HEK293T (cell line): ENCODE measurements at regions not wholly inside any gene's neighbourhood (a gene's known extent, or its start where the extent isn't known, plus 50 kb on each side); places are given as distances from the start of the nearest gene placed in this dataset.

Experiments used
- CTCF ChIA-PET: fragments of 350-600 bp; formaldehyde crosslinking; extraction: SDS; loops from one replicate; lab custom pipeline; 2021; ENCODE audit warnings: antibody characterized with exemption, inconsistent platforms; lab: Yijun Ruan, JAX
- POLR2A ChIA-PET: fragments of 350-600 bp; formaldehyde crosslinking; extraction: SDS; loops from one replicate; lab custom pipeline; 2020; ENCODE audit warnings: antibody characterized with exemption, inconsistent platforms; lab: Yijun Ruan, JAX
- DNase-seq: peaks from one replicate; pipeline ENCODE4 v3.0.0; 2012; ENCODE audit warnings: mixed read lengths; ENCODE audit errors: extremely low spot score
- ARNT ChIP-seq: fragments of 450-650 bp; IDR thresholded peaks from 2 replicates; pipeline ENCODE4 v1.6.1; 2017; ENCODE audit warnings: mild to moderate bottlenecking
- BHLHE40 ChIP-seq: fragments of 450-650 bp; IDR thresholded peaks from 2 replicates; pipeline ENCODE4 v1.6.1; 2016; ENCODE audit warnings: mild to moderate bottlenecking, moderate library complexity, borderline replicate concordance
- CTBP1 ChIP-seq: fragments of 450-650 bp; IDR thresholded peaks from 2 replicates; pipeline ENCODE4 v1.6.1; 2016; ENCODE audit warnings: borderline replicate concordance
- ELF4 ChIP-seq: fragments of 450-650 bp; IDR thresholded peaks from 2 replicates; pipeline ENCODE4 v1.6.1; 2017; ENCODE audit warnings: antibody characterized with exemption
- FOXA1 ChIP-seq: fragments of 450-650 bp; IDR thresholded peaks from 2 replicates; pipeline ENCODE4 v1.6.1; 2016; ENCODE audit warnings: mild to moderate bottlenecking
- FOXK2 ChIP-seq: fragments of 450-650 bp; IDR thresholded peaks from 2 replicates; pipeline ENCODE4 v1.6.1; 2016; ENCODE audit warnings: mild to moderate bottlenecking
- FOXM1 ChIP-seq: fragments of 450-650 bp; IDR thresholded peaks from 2 replicates; pipeline ENCODE4 v1.6.1; 2017; ENCODE audit warnings: mild to moderate bottlenecking, borderline replicate concordance
- HDGF ChIP-seq: fragments of 450-650 bp; IDR thresholded peaks from 2 replicates; pipeline ENCODE4 v1.6.1; 2017; ENCODE audit warnings: antibody characterized with exemption, borderline replicate concordance
- L3MBTL2 ChIP-seq: fragments of 450-650 bp; conservative IDR thresholded peaks from 2 replicates; pipeline ENCODE4 v1.6.1; 2016; ENCODE audit warnings: mild to moderate bottlenecking
- LEF1 ChIP-seq: fragments of 450-650 bp; IDR thresholded peaks from 2 replicates; pipeline ENCODE4 v1.6.1; 2017; ENCODE audit warnings: mild to moderate bottlenecking, borderline replicate concordance
- NFRKB ChIP-seq: fragments of 450-650 bp; IDR thresholded peaks from 2 replicates; pipeline ENCODE4 v1.6.1; 2016; ENCODE audit warnings: mild to moderate bottlenecking, moderate library complexity
- SP1 ChIP-seq: fragments of 450-650 bp; IDR thresholded peaks from 2 replicates; pipeline ENCODE4 v1.6.1; 2017
- SUZ12 ChIP-seq: fragments of 450-650 bp; IDR thresholded peaks from 2 replicates; pipeline ENCODE4 v1.6.1; 2016; ENCODE audit warnings: mild to moderate bottlenecking
- TARDBP ChIP-seq: fragments of 450-650 bp; IDR thresholded peaks from 2 replicates; pipeline ENCODE4 v1.6.1; 2016
- ZNF384 ChIP-seq: fragments of 450-650 bp; IDR thresholded peaks from 2 replicates; pipeline ENCODE4 v1.6.1; 2016
- TF ChIP-seq, protein P1 (sequence below): fragments of 450-650 bp; IDR thresholded peaks from 2 replicates; pipeline ENCODE4 v1.6.1; 2016

DNA sequence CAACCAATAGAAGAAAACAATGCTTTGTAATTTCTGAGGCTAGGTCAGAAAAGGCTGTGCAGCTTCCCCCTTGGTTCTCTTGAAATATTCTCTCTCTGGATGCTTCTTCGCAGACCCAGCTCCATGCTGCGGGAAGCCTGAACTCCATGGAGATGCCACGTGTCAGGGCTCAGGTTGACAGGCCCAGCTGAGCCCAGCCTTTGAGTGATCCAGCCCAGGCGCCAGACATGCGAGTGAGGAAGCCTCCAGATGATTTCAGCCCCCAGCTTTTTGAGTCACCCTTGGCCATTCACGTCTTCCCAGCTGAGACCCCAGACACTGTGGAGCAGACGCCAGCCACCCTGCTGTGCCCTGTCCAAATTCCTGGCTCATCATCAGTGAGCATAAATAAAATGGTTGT, 378.4 kb upstream of the NRP1 start:
- ChIA-PET CTCF (no interaction called here), POLR2A (no interaction called here)
- DNase-seq = no peak
- TF ChIP-seq FOXA1 (no peak), NFRKB (no peak), ARNT (no peak), FOXM1 (no peak), ELF4 (no peak), CTBP1 (no peak), HDGF (no peak), L3MBTL2 (no peak), FOXK2 (no peak), SP1 (no peak), LEF1 (no peak), ZNF384 (no peak), SUZ12 (no peak), TARDBP (no peak), BHLHE40 (no peak)
- TF ChIP-seq, protein P1, sequence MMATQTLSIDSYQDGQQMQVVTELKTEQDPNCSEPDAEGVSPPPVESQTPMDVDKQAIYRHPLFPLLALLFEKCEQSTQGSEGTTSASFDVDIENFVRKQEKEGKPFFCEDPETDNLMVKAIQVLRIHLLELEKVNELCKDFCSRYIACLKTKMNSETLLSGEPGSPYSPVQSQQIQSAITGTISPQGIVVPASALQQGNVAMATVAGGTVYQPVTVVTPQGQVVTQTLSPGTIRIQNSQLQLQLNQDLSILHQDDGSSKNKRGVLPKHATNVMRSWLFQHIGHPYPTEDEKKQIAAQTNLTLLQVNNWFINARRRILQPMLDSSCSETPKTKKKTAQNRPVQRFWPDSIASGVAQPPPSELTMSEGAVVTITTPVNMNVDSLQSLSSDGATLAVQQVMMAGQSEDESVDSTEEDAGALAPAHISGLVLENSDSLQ = no peak

DNA sequence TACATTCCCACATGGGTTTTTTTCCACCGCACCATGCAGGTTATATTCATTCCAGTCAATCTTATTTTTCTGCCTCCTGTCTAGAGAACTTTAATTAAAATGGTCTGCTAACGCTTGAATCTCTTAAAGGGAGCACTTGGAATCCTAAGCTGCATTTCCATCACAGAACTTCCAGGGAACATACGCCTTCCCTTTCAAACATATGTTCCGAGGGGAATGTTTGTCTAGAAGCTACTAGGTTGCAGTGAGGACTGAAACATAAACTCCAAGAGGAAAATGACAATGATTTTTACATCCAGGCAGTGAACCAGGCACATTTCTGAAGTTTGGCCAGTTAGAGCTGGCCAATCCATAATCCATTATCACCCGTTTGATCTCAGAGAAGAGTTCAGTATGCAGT, 375.5 kb upstream of the NRP1 start:
- no peak for DNase-seq
- TF ChIP-seq BHLHE40 = no peak
- no peak for TF ChIP-seq ARNT
- TF ChIP-seq, protein P1 = no peak
- TF ChIP-seq CTBP1 = no peak
- ChIA-PET CTCF (no interaction called here), POLR2A (no interaction called here)

DNA sequence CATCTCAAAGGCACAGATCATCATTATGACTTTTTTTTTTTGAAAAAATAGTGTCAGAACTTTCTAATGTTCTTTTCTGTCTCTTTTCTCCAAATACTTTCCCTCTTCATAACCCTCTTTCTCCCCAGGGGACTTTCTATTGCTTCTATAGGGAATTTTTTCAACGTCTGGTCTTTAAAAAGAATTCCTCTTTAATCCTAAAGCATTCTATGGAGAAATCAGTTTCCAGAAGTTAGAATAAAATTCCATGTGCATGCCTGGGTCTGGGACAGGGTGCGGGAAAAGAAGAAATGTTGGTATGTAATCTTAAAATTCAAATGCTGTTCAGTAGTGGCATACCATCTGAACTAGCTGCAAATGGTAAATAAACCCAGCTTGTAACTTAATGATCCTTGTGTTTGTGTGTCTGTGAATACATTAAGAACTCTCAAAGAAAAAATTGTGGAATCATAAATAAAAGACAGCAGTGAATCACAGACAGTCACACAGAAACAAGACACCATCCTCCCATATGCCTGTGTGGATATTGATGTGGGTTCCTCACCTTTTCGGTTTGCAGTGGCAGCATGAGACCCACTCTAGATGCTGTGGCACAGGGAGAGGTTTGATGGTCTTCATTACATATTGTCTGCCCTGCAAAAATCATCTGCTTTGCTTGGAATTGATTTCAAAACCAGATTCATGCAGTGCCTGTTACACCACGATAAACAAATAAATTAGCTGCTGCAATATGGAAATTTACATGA, 374.7 kb upstream of the NRP1 start:
- ChIA-PET POLR2A (interaction anchor here (0.7 kb wide), 1 partner anchor 25 kb away, joined by 3 read pairs; no protein-coding TSS in a partner anchor), CTCF (interaction anchor here (0.5 kb wide), 1 partner anchor 145 kb away, joined by 4 read pairs; no protein-coding TSS in a partner anchor)
- no peak for TF ChIP-seq ARNT
- TF ChIP-seq FOXM1 = no peak
- no peak for TF ChIP-seq L3MBTL2
- no peak for TF ChIP-seq HDGF
- no peak for TF ChIP-seq FOXA1
- TF ChIP-seq NFRKB = no peak
- no peak for DNase-seq

DNA sequence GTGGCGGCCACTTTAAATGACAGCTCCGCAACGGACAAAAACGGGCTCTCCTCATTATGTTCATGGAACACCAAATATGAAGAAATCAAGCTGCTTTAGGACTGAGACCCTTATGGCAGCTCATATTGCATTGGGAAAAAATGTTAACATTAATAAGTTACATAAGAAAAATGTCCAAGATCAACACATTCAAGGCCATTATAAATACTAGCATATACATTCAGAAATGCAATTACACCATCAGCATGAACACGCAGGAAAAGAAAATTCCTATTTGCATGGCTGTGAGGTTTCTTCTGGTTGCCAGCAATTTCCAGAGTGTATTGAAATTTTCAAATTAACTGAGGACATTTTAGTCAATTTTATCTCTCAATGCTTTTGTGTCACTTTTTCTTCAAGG, 374.1 kb upstream of the NRP1 start:
- POLR2A ChIA-PET = no interaction called here
- TF ChIP-seq ARNT (no peak), SP1 (no peak), FOXA1 (no peak), FOXM1 (no peak)
- TF ChIP-seq, protein P1 = no peak
- CTCF ChIA-PET = interaction anchor here (0.5 kb wide), 1 partner anchor 145 kb away, joined by 4 read pairs; no protein-coding TSS in a partner anchor
- DNase-seq = no peak

DNA sequence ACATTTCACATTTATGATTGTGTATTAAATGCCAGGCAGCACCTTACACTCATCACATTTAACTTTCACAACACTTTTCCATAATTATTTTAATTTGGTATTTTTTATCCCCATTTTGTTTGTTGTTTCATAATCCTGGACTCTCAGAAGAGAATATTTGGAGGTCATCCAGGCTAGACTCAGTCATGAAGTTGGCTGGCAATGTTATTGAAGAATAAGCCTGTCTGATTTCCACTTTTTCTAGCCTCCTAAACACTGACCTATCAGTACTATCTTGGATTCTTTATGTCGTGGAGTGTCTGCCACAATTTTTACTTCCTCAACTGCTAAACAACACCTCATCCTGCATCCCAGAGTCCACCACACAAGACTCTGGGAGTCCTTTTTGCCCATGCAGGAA, 372.3 kb upstream of the NRP1 start:
- ChIA-PET POLR2A (no interaction called here), CTCF (no interaction called here)
- no peak for DNase-seq

More for the DNA sequence above, 372.3 kb upstream of the NRP1 start:
- TF ChIP-seq NFRKB (no peak), SUZ12 (no peak), TARDBP (no peak), LEF1 (no peak), ZNF384 (no peak), ARNT (no peak), FOXM1 (no peak), HDGF (no peak), ELF4 (no peak), CTBP1 (no peak), L3MBTL2 (no peak), FOXK2 (no peak), FOXA1 (no peak), BHLHE40 (no peak), SP1 (no peak)
- TF ChIP-seq, protein P1 = no peak
